ENCODE measurements at regions not wholly inside any gene's neighbourhood (a gene's known extent, or its start where the extent isn't known, plus 50 kb on each side); places are given as distances from the start of the nearest gene placed in this dataset.
"Not testable (repeated sequence)": the region's sequence is repeated elsewhere in the genome, so short reads cannot be mapped to it uniquely, and the experiment has no call there.

- no peak overlapping the region for H3K9ac ChIP-seq (ENCODE audit: low read depth, low read length)
- no peaks in the 10 kb centered on the region for H3K4me1 ChIP-seq (ENCODE audit: insufficient read depth, low read length)
- no peaks in the 10 kb centered on the region for H3K36me3 ChIP-seq (ENCODE audit: insufficient read depth, low read depth, low read length)
- H3K9me3 ChIP-seq (ENCODE audit: insufficient read depth, low read depth, low read length), result no peaks in the 10 kb centered on the region
- H3K4me3 ChIP-seq (ENCODE audit: low read length), result no peak overlapping the region
- H3K27me3 ChIP-seq (ENCODE audit: insufficient read depth, low read length), result no peaks in the 10 kb centered on the region
- no peak overlapping the region for H3K27ac ChIP-seq (ENCODE audit: low read length)
These were observed 2028.2 kb upstream of the ACO1 start for GRCh38 chr9:30356221-30356620.

GRCh38 chr9:30362373-30362772, 2022.1 kb upstream of the ACO1 start:
- Histone ChIP-seq H3K4me3 (ENCODE audit: low read length) (no peak overlapping the region), H3K9ac (ENCODE audit: low read depth, low read length) (no peak overlapping the region), H3K36me3 (ENCODE audit: insufficient read depth, low read depth, low read length) (no peaks in the 10 kb centered on the region), H3K4me1 (ENCODE audit: insufficient read depth, low read length) (peaks cover 5% of the 10 kb centered on the region; the same call in 1 of the 2 replicates), H3K27ac (ENCODE audit: low read length) (no peak overlapping the region), H3K27me3 (ENCODE audit: insufficient read depth, low read length) (no peaks in the 10 kb centered on the region), H3K9me3 (ENCODE audit: insufficient read depth, low read depth, low read length) (no peaks in the 10 kb centered on the region)

- not testable (repeated sequence) for H3K9me3 ChIP-seq (ENCODE audit: insufficient read depth, low read depth, low read length); H3K27me3 ChIP-seq (ENCODE audit: insufficient read depth, low read length); H3K36me3 ChIP-seq (ENCODE audit: insufficient read depth, low read depth, low read length); H3K4me3 ChIP-seq (ENCODE audit: low read length); H3K27ac ChIP-seq (ENCODE audit: low read length); H3K4me1 ChIP-seq (ENCODE audit: insufficient read depth, low read length); H3K9ac ChIP-seq (ENCODE audit: low read depth, low read length)
These were observed 2018.3 kb upstream of the ACO1 start for GRCh38 chr9:30366140-30366539.

GRCh38 chr9:30382271-30382670, 2002.2 kb upstream of the ACO1 start:
- Histone ChIP-seq H3K9me3 (ENCODE audit: insufficient read depth, low read depth, low read length) (no peaks in the 10 kb centered on the region), H3K4me3 (ENCODE audit: low read length) (no peak overlapping the region), H3K4me1 (ENCODE audit: insufficient read depth, low read length) (no peaks in the 10 kb centered on the region), H3K27ac (ENCODE audit: low read length) (no peak overlapping the region), H3K27me3 (ENCODE audit: insufficient read depth, low read length) (no peaks in the 10 kb centered on the region), H3K36me3 (ENCODE audit: insufficient read depth, low read depth, low read length) (no peaks in the 10 kb centered on the region), H3K9ac (ENCODE audit: low read depth, low read length) (no peak overlapping the region)

GRCh38 chr9:30410273-30410672, 1974.2 kb upstream of the ACO1 start:
- H3K9ac ChIP-seq (ENCODE audit: low read depth, low read length), result no peak overlapping the region
- H3K27ac ChIP-seq (ENCODE audit: low read length), result no peak overlapping the region
- no peak overlapping the region for H3K4me3 ChIP-seq (ENCODE audit: low read length)
- H3K27me3 ChIP-seq (ENCODE audit: insufficient read depth, low read length), result no peaks in the 10 kb centered on the region
- no peaks in the 10 kb centered on the region for H3K4me1 ChIP-seq (ENCODE audit: insufficient read depth, low read length)
- H3K9me3 ChIP-seq (ENCODE audit: insufficient read depth, low read depth, low read length), result 0 out of 2 replicates have a peak, but pooled peaks cover 4% of the 10 kb centered on the region
- H3K36me3 ChIP-seq (ENCODE audit: insufficient read depth, low read depth, low read length), result no peaks in the 10 kb centered on the region

GRCh38 chr9:30411571-30411970, 1972.9 kb upstream of the ACO1 start:
- Histone ChIP-seq H3K4me3 (ENCODE audit: low read length) (no peak overlapping the region), H3K9me3 (ENCODE audit: insufficient read depth, low read depth, low read length) (0 out of 2 replicates have a peak, but pooled peaks cover 4% of the 10 kb centered on the region), H3K4me1 (ENCODE audit: insufficient read depth, low read length) (no peaks in the 10 kb centered on the region), H3K27ac (ENCODE audit: low read length) (no peak overlapping the region), H3K36me3 (ENCODE audit: insufficient read depth, low read depth, low read length) (no peaks in the 10 kb centered on the region), H3K9ac (ENCODE audit: low read depth, low read length) (no peak overlapping the region), H3K27me3 (ENCODE audit: insufficient read depth, low read length) (no peaks in the 10 kb centered on the region)

- Histone ChIP-seq H3K36me3 (ENCODE audit: insufficient read depth, low read depth, low read length) (no peaks in the 10 kb centered on the region), H3K27ac (ENCODE audit: low read length) (no peak overlapping the region), H3K4me1 (ENCODE audit: insufficient read depth, low read length) (no peaks in the 10 kb centered on the region), H3K9ac (ENCODE audit: low read depth, low read length) (no peak overlapping the region), H3K4me3 (ENCODE audit: low read length) (no peak overlapping the region), H3K27me3 (ENCODE audit: insufficient read depth, low read length) (no peaks in the 10 kb centered on the region), H3K9me3 (ENCODE audit: insufficient read depth, low read depth, low read length) (no peaks in the 10 kb centered on the region)
These were observed 1925.3 kb upstream of the ACO1 start for GRCh38 chr9:30459156-30459555.

- Histone ChIP-seq H3K4me3 (ENCODE audit: low read length) (no peak overlapping the region), H3K9ac (ENCODE audit: low read depth, low read length) (no peak overlapping the region), H3K27me3 (ENCODE audit: insufficient read depth, low read length) (no peaks in the 10 kb centered on the region), H3K36me3 (ENCODE audit: insufficient read depth, low read depth, low read length) (no peaks in the 10 kb centered on the region), H3K4me1 (ENCODE audit: insufficient read depth, low read length) (no peaks in the 10 kb centered on the region), H3K27ac (ENCODE audit: low read length) (no peak overlapping the region), H3K9me3 (ENCODE audit: insufficient read depth, low read depth, low read length) (no peaks in the 10 kb centered on the region)
These were observed 1907.6 kb upstream of the ACO1 start for GRCh38 chr9:30476826-30477225.

- H3K27me3 ChIP-seq (ENCODE audit: insufficient read depth, low read length), result no peaks in the 10 kb centered on the region
- no peak overlapping the region for H3K27ac ChIP-seq (ENCODE audit: low read length)
- H3K36me3 ChIP-seq (ENCODE audit: insufficient read depth, low read depth, low read length), result no peaks in the 10 kb centered on the region
- no peak overlapping the region for H3K4me3 ChIP-seq (ENCODE audit: low read length)
- no peak overlapping the region for H3K9ac ChIP-seq (ENCODE audit: low read depth, low read length)
- H3K4me1 ChIP-seq (ENCODE audit: insufficient read depth, low read length), result no peaks in the 10 kb centered on the region
- no peaks in the 10 kb centered on the region for H3K9me3 ChIP-seq (ENCODE audit: insufficient read depth, low read depth, low read length)
These were observed 1905.8 kb upstream of the ACO1 start for GRCh38 chr9:30478684-30479083.

GRCh38 chr9:30482499-30482898, 1901.9 kb upstream of the ACO1 start:
- Histone ChIP-seq H3K27ac (ENCODE audit: low read length) (no peak overlapping the region), H3K9me3 (ENCODE audit: insufficient read depth, low read depth, low read length) (no peaks in the 10 kb centered on the region), H3K36me3 (ENCODE audit: insufficient read depth, low read depth, low read length) (no peaks in the 10 kb centered on the region), H3K4me3 (ENCODE audit: low read length) (no peak overlapping the region), H3K27me3 (ENCODE audit: insufficient read depth, low read length) (no peaks in the 10 kb centered on the region), H3K4me1 (ENCODE audit: insufficient read depth, low read length) (no peaks in the 10 kb centered on the region), H3K9ac (ENCODE audit: low read depth, low read length) (no peak overlapping the region)

GRCh38 chr9:30484690-30485089, 1899.8 kb upstream of the ACO1 start:
- Histone ChIP-seq H3K27ac (ENCODE audit: low read length) (no peak overlapping the region), H3K27me3 (ENCODE audit: insufficient read depth, low read length) (no peaks in the 10 kb centered on the region), H3K9me3 (ENCODE audit: insufficient read depth, low read depth, low read length) (no peaks in the 10 kb centered on the region), H3K4me1 (ENCODE audit: insufficient read depth, low read length) (no peaks in the 10 kb centered on the region), H3K36me3 (ENCODE audit: insufficient read depth, low read depth, low read length) (no peaks in the 10 kb centered on the region), H3K9ac (ENCODE audit: low read depth, low read length) (no peak overlapping the region), H3K4me3 (ENCODE audit: low read length) (no peak overlapping the region)

GRCh38 chr9:30504502-30504905, 1879.9 kb upstream of the ACO1 start:
- Histone ChIP-seq H3K4me3 (ENCODE audit: low read length) (no peak overlapping the region), H3K27ac (ENCODE audit: low read length) (no peak overlapping the region)

GRCh38 chr9:30505311-30505710, 1879.1 kb upstream of the ACO1 start:
- no peaks in the 10 kb centered on the region for H3K27me3 ChIP-seq (ENCODE audit: insufficient read depth, low read length)
- H3K27ac ChIP-seq (ENCODE audit: low read length), result no peak overlapping the region
- no peaks in the 10 kb centered on the region for H3K36me3 ChIP-seq (ENCODE audit: insufficient read depth, low read depth, low read length)
- H3K4me3 ChIP-seq (ENCODE audit: low read length), result no peak overlapping the region
- no peaks in the 10 kb centered on the region for H3K4me1 ChIP-seq (ENCODE audit: insufficient read depth, low read length)
- H3K9ac ChIP-seq (ENCODE audit: low read depth, low read length), result no peak overlapping the region
- H3K9me3 ChIP-seq (ENCODE audit: insufficient read depth, low read depth, low read length), result no peaks in the 10 kb centered on the region

More at GRCh38 chr9:30504502-30504905, 1879.9 kb upstream of the ACO1 start:
- Histone ChIP-seq H3K27me3 (ENCODE audit: insufficient read depth, low read length) (no peaks in the 10 kb centered on the region), H3K9me3 (ENCODE audit: insufficient read depth, low read depth, low read length) (no peaks in the 10 kb centered on the region), H3K36me3 (ENCODE audit: insufficient read depth, low read depth, low read length) (no peaks in the 10 kb centered on the region), H3K9ac (ENCODE audit: low read depth, low read length) (no peak overlapping the region), H3K4me1 (ENCODE audit: insufficient read depth, low read length) (no peaks in the 10 kb centered on the region)

All from iPS-20b (cell line).